ENCODE measurements at regions not wholly inside any gene's neighbourhood (a gene's known extent, or its start where the extent isn't known, plus 50 kb on each side); places are given as distances from the start of the nearest gene placed in this dataset.

GRCh38 chrX:94424456-94424855 is 750.5 kb downstream of the FAM133A start:
- TF ChIP-seq, protein P1, sequence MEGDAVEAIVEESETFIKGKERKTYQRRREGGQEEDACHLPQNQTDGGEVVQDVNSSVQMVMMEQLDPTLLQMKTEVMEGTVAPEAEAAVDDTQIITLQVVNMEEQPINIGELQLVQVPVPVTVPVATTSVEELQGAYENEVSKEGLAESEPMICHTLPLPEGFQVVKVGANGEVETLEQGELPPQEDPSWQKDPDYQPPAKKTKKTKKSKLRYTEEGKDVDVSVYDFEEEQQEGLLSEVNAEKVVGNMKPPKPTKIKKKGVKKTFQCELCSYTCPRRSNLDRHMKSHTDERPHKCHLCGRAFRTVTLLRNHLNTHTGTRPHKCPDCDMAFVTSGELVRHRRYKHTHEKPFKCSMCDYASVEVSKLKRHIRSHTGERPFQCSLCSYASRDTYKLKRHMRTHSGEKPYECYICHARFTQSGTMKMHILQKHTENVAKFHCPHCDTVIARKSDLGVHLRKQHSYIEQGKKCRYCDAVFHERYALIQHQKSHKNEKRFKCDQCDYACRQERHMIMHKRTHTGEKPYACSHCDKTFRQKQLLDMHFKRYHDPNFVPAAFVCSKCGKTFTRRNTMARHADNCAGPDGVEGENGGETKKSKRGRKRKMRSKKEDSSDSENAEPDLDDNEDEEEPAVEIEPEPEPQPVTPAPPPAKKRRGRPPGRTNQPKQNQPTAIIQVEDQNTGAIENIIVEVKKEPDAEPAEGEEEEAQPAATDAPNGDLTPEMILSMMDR (IDR thresholded peaks at IDR 0.05) = no peak
- no peak for TF ChIP-seq POLR2A (IDR thresholded peaks at IDR 0.05)
